ENCODE measurements at regions not wholly inside any gene's neighbourhood (a gene's known extent, or its start where the extent isn't known, plus 50 kb on each side); places are given as distances from the start of the nearest gene placed in this dataset.

DNA sequence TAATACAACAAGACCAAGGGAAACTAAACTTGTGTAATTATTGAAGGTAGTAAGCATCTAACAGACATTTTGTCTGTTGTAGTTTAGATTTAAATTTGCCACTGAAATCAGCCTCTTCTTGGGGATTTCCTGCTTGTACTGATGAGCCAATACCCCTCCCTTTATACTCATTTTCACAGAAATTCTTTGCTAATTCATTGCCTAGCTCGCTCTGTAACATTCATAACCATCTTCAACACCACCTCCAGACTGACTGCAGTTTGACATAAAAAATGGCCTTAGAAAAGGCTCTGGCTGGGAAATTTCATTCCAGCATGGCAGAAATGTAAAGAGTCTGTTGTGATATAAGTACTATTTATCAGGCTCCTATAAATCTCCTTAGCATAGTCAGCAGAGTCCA lies 109.7 kb upstream of the FLRT2 start:
- no peak overlapping the region for H3K9ac ChIP-seq (ENCODE audit: low read length in 2 of 2)
- H3K4me1 ChIP-seq (ENCODE audit: control insufficient read depth, insufficient read depth, low read length): no peaks in the 10 kb centered on the region
- H3K9me3 ChIP-seq (ENCODE audit: control insufficient read depth in 2 of 2, low read length in 2 of 2): no peaks in the 10 kb centered on the region
- no peak overlapping the region for H3K27ac ChIP-seq (ENCODE audit: low read length)
- H3K36me3 ChIP-seq (ENCODE audit: control insufficient read depth in 2 of 2, insufficient read depth in 2 of 2, low read length in 2 of 2): no peaks in the 10 kb centered on the region
- H3K27me3 ChIP-seq (ENCODE audit: control insufficient read depth in 1 of 2, insufficient read depth in 2 of 2, low read length in 2 of 2): no peaks in the 10 kb centered on the region
- H3K4me3 ChIP-seq (ENCODE audit: low read length in 2 of 2): no peak overlapping the region

- Histone ChIP-seq H3K4me1 (ENCODE audit: control insufficient read depth, insufficient read depth, low read length) (no peaks in the 10 kb centered on the region), H3K36me3 (ENCODE audit: control insufficient read depth in 2 of 2, insufficient read depth in 2 of 2, low read length in 2 of 2) (no peaks in the 10 kb centered on the region), H3K27me3 (ENCODE audit: control insufficient read depth in 1 of 2, insufficient read depth in 2 of 2, low read length in 2 of 2) (no peaks in the 10 kb centered on the region), H3K27ac (ENCODE audit: low read length) (no peak overlapping the region), H3K4me3 (ENCODE audit: low read length in 2 of 2) (no peak overlapping the region), H3K9ac (ENCODE audit: low read length in 2 of 2) (no peak overlapping the region), H3K9me3 (ENCODE audit: control insufficient read depth in 2 of 2, low read length in 2 of 2) (no peaks in the 10 kb centered on the region)
Measured at GRCh38 chr14:85420707-85421106, 109.2 kb upstream of the FLRT2 start.

DNA sequence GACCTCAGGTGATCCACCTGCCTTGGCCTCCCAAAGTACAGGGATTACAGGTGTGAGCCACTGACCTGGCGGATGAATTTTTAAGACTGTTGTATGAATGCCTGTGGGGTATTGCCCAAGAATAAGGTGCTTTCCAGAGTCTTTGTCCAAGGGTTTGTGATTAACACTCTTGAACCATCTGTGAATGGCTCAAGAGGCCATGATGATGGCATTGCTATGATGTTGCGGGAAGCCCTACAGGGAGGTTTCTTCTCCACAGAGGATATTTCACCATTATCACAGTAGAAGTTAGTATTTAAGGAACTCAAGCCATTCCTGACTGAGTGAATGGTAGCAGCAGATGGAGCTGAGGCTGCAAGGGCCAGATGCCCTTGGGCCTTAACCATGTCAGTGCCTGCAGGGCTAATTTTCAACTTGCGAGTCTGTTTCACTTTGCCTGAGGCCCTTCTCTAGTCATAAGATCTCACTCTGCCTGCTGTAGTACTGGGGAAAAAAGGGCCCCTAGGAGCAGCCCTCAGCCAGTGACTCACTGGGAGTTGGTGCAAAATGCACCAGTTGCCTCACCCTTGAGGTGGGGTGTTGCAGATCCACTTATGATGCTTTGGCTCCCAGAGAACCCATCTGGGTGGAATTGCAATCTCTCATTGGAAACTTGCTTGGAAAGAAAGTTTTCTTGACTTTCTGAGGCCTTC lies 108.6 kb upstream of the FLRT2 start:
- no peak overlapping the region for H3K27ac ChIP-seq (ENCODE audit: low read length)
- H3K9me3 ChIP-seq (ENCODE audit: control insufficient read depth in 2 of 2, low read length in 2 of 2): no peaks in the 10 kb centered on the region
- no peaks in the 10 kb centered on the region for H3K36me3 ChIP-seq (ENCODE audit: control insufficient read depth in 2 of 2, insufficient read depth in 2 of 2, low read length in 2 of 2)
- H3K27me3 ChIP-seq (ENCODE audit: control insufficient read depth in 1 of 2, insufficient read depth in 2 of 2, low read length in 2 of 2): no peaks in the 10 kb centered on the region
- H3K4me1 ChIP-seq (ENCODE audit: control insufficient read depth, insufficient read depth, low read length): no peaks in the 10 kb centered on the region
- H3K4me3 ChIP-seq (ENCODE audit: low read length in 2 of 2): no peak overlapping the region
- H3K9ac ChIP-seq (ENCODE audit: low read length in 2 of 2): no peak overlapping the region

GRCh38 chr14:85423889-85424288 lies 106.1 kb upstream of the FLRT2 start:
- H3K36me3 ChIP-seq (ENCODE audit: control insufficient read depth in 2 of 2, insufficient read depth in 2 of 2, low read length in 2 of 2): no peaks in the 10 kb centered on the region
- no peak overlapping the region for H3K4me3 ChIP-seq (ENCODE audit: low read length in 2 of 2)
- H3K4me1 ChIP-seq (ENCODE audit: control insufficient read depth, insufficient read depth, low read length): no peaks in the 10 kb centered on the region
- no peaks in the 10 kb centered on the region for H3K9me3 ChIP-seq (ENCODE audit: control insufficient read depth in 2 of 2, low read length in 2 of 2)
- H3K27me3 ChIP-seq (ENCODE audit: control insufficient read depth in 1 of 2, insufficient read depth in 2 of 2, low read length in 2 of 2): no peaks in the 10 kb centered on the region
- H3K27ac ChIP-seq (ENCODE audit: low read length): no peak overlapping the region
- H3K9ac ChIP-seq (ENCODE audit: low read length in 2 of 2): no peak overlapping the region

- H3K9ac ChIP-seq (ENCODE audit: low read length in 2 of 2): no peak overlapping the region
- H3K4me3 ChIP-seq (ENCODE audit: low read length in 2 of 2): no peak overlapping the region
- no peaks in the 10 kb centered on the region for H3K27me3 ChIP-seq (ENCODE audit: control insufficient read depth in 1 of 2, insufficient read depth in 2 of 2, low read length in 2 of 2)
- no peak overlapping the region for H3K27ac ChIP-seq (ENCODE audit: low read length)
- no peaks in the 10 kb centered on the region for H3K4me1 ChIP-seq (ENCODE audit: control insufficient read depth, insufficient read depth, low read length)
- H3K9me3 ChIP-seq (ENCODE audit: control insufficient read depth in 2 of 2, low read length in 2 of 2): no peaks in the 10 kb centered on the region
- H3K36me3 ChIP-seq (ENCODE audit: control insufficient read depth in 2 of 2, insufficient read depth in 2 of 2, low read length in 2 of 2): no peaks in the 10 kb centered on the region
Measured at GRCh38 chr14:85425507-85425906, 104.4 kb upstream of the FLRT2 start.

DNA sequence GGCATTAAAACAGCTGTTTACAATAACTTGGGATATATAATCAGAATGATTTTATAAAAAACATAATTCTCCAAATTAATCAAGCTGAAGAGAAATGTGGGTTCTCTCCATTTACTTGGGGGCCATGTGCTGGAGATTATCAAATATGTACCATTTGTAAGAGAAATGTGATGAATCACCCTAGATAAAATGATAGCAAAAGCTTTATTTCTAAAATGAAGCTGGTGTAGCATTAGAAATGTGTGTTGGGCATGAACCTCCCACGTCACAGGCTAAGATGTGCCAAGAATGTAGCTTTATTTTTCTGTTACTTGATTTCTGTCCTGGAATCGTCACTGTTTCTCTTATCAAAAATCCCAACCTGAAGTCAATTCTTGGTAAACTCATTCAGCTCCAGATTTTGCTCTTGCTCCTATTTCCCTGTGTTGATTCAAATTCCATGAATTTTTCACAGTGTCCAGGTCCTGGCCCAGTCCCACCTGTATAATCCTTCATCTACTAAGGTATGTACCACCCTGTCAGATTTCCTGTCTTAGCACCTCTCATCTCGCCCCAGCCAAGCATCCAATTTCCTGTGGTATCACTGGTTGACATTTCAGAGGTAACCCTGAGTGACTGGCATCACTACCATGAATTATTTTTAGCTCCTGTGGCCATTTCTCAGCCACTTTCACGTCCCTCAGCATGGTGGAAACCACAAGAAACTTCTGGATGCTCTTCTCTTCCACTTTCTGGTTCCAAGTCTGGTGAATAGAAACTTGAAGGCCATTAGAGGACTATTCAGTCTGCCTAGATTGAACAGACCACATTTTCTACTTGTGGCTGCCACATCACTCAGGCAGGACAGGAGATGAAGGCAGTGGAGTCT lies 103.6 kb upstream of the FLRT2 start:
- H3K4me1 ChIP-seq (ENCODE audit: control insufficient read depth, insufficient read depth, low read length): no peaks in the 10 kb centered on the region
- H3K27ac ChIP-seq (ENCODE audit: low read length): no peak overlapping the region
- H3K4me3 ChIP-seq (ENCODE audit: low read length in 2 of 2): no peak overlapping the region
- no peaks in the 10 kb centered on the region for H3K27me3 ChIP-seq (ENCODE audit: control insufficient read depth in 1 of 2, insufficient read depth in 2 of 2, low read length in 2 of 2)
- H3K9ac ChIP-seq (ENCODE audit: low read length in 2 of 2): no peak overlapping the region
- no peaks in the 10 kb centered on the region for H3K36me3 ChIP-seq (ENCODE audit: control insufficient read depth in 2 of 2, insufficient read depth in 2 of 2, low read length in 2 of 2)
- H3K9me3 ChIP-seq (ENCODE audit: control insufficient read depth in 2 of 2, low read length in 2 of 2): no peaks in the 10 kb centered on the region

DNA sequence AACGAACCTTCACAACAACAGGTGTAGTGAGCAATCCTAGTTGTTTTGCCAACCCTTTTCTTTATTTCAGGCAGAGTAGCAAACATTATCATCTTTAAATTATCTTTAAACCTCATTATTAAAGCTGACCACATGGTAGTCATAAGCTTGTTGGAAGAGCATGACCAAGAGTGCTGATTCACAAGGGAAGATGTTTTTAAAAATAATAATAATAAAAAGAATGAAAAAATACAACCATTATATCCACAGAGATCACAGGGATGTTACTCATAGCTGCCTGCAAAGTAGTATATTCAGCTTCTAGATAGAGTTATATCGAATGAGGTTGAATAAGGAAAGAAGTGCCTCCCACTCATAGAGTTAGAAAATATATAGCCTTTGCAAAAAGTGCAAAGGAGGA lies 101.0 kb upstream of the FLRT2 start:
- Histone ChIP-seq H3K36me3 (ENCODE audit: control insufficient read depth in 2 of 2, insufficient read depth in 2 of 2, low read length in 2 of 2) (no peaks in the 10 kb centered on the region), H3K27ac (ENCODE audit: low read length) (no peak overlapping the region), H3K27me3 (ENCODE audit: control insufficient read depth in 1 of 2, insufficient read depth in 2 of 2, low read length in 2 of 2) (no peaks in the 10 kb centered on the region), H3K4me1 (ENCODE audit: control insufficient read depth, insufficient read depth, low read length) (no peaks in the 10 kb centered on the region), H3K9ac (ENCODE audit: low read length in 2 of 2) (no peak overlapping the region), H3K4me3 (ENCODE audit: low read length in 2 of 2) (no peak overlapping the region), H3K9me3 (ENCODE audit: control insufficient read depth in 2 of 2, low read length in 2 of 2) (no peaks in the 10 kb centered on the region)

GRCh38 chr14:85437148-85437547 lies 92.8 kb upstream of the FLRT2 start:
- Histone ChIP-seq H3K4me1 (ENCODE audit: control insufficient read depth, insufficient read depth, low read length) (no peaks in the 10 kb centered on the region), H3K27me3 (ENCODE audit: control insufficient read depth in 1 of 2, insufficient read depth in 2 of 2, low read length in 2 of 2) (no peaks in the 10 kb centered on the region), H3K36me3 (ENCODE audit: control insufficient read depth in 2 of 2, insufficient read depth in 2 of 2, low read length in 2 of 2) (no peaks in the 10 kb centered on the region), H3K9ac (ENCODE audit: low read length in 2 of 2) (no peak overlapping the region), H3K27ac (ENCODE audit: low read length) (no peak overlapping the region), H3K9me3 (ENCODE audit: control insufficient read depth in 2 of 2, low read length in 2 of 2) (no peaks in the 10 kb centered on the region), H3K4me3 (ENCODE audit: low read length in 2 of 2) (no peak overlapping the region)

GRCh38 chr14:85438001-85438400 lies 91.9 kb upstream of the FLRT2 start:
- Histone ChIP-seq H3K9ac (ENCODE audit: low read length in 2 of 2) (no peak overlapping the region), H3K4me3 (ENCODE audit: low read length in 2 of 2) (no peak overlapping the region), H3K27ac (ENCODE audit: low read length) (no peak overlapping the region)

GRCh38 chr14:85438481-85438942 lies 91.4 kb upstream of the FLRT2 start:
- Histone ChIP-seq H3K4me3 (ENCODE audit: low read length in 2 of 2) (no peak overlapping the region), H3K9me3 (ENCODE audit: control insufficient read depth in 2 of 2, low read length in 2 of 2) (no peaks in the 10 kb centered on the region), H3K9ac (ENCODE audit: low read length in 2 of 2) (no peak overlapping the region), H3K27ac (ENCODE audit: low read length) (no peak overlapping the region), H3K4me1 (ENCODE audit: control insufficient read depth, insufficient read depth, low read length) (no peaks in the 10 kb centered on the region), H3K36me3 (ENCODE audit: control insufficient read depth in 2 of 2, insufficient read depth in 2 of 2, low read length in 2 of 2) (no peaks in the 10 kb centered on the region), H3K27me3 (ENCODE audit: control insufficient read depth in 1 of 2, insufficient read depth in 2 of 2, low read length in 2 of 2) (no peaks in the 10 kb centered on the region)

More at GRCh38 chr14:85438001-85438400, 91.9 kb upstream of the FLRT2 start:
- H3K9me3 ChIP-seq (ENCODE audit: control insufficient read depth in 2 of 2, low read length in 2 of 2): no peaks in the 10 kb centered on the region
- H3K4me1 ChIP-seq (ENCODE audit: control insufficient read depth, insufficient read depth, low read length): no peaks in the 10 kb centered on the region
- H3K36me3 ChIP-seq (ENCODE audit: control insufficient read depth in 2 of 2, insufficient read depth in 2 of 2, low read length in 2 of 2): no peaks in the 10 kb centered on the region
- H3K27me3 ChIP-seq (ENCODE audit: control insufficient read depth in 1 of 2, insufficient read depth in 2 of 2, low read length in 2 of 2): no peaks in the 10 kb centered on the region
